CD14-positive monocyte (primary cell): ENCODE measurements at regions not wholly inside any gene's neighbourhood (a gene's known extent, or its start where the extent isn't known, plus 50 kb on each side); places are given as distances from the start of the nearest gene placed in this dataset.

Experiments used
- DNase-seq, 3 donors: peaks; one replicate each; pipeline ENCODE4 v3.0.0-alpha.2; 2011 to 2022
- H2AFZ ChIP-seq: 2 replicates; pipeline ENCODE4 v1.6.0; 2012; ENCODE audit warnings: mild to moderate bottlenecking, low read depth, low read length, inconsistent platforms; ENCODE audit not compliant: insufficient read depth, poor library complexity, severe bottlenecking
- H3K27ac ChIP-seq, 2 donors: 1 replicate in 1 of 2; 2 replicates in 1 of 2; pipeline ENCODE4 v1.5.1; 2012 to 2013; ENCODE audit warnings: low read length in 2 of 2, control low read depth in 1 of 2, inconsistent platforms in 1 of 2, low read depth in 1 of 2, mild to moderate bottlenecking in 1 of 2
- H3K27me3 ChIP-seq, 2 donors: one replicate each; pipeline versions ENCODE4 v1.6.0 to v1.6.1; 2011 to 2013; ENCODE audit warnings: low read length in 2 of 2; ENCODE audit not compliant: control insufficient read depth in 2 of 2, insufficient read depth in 2 of 2
- H3K36me3 ChIP-seq, 2 donors: replicated peaks in 1 of 2; 1 replicate in 1 of 2; 2 replicates in 1 of 2; pipeline versions ENCODE4 v1.5.1 to v1.6.1; 2012 to 2013; ENCODE audit warnings: low read length in 2 of 2, control low read depth in 1 of 2, inconsistent platforms in 1 of 2, mild to moderate bottlenecking in 1 of 2; ENCODE audit not compliant: insufficient read depth in 2 of 2, control insufficient read depth in 1 of 2
- H3K4me1 ChIP-seq, 2 donors: 1 replicate in 1 of 2; 2 replicates in 1 of 2; pipeline versions ENCODE4 v1.5.1 to v1.6.1; 2012 to 2013; ENCODE audit warnings: low read length in 2 of 2, control low read depth in 1 of 2, inconsistent platforms in 1 of 2, mild to moderate bottlenecking in 1 of 2, moderate library complexity in 1 of 2; ENCODE audit not compliant: insufficient read depth in 2 of 2, control insufficient read depth in 1 of 2
- H3K4me2 ChIP-seq: replicated peaks from 2 replicates; pipeline ENCODE3; 2012; ENCODE audit warnings: low read length, moderate library complexity, mild to moderate bottlenecking; ENCODE audit not compliant: poor library complexity, severe bottlenecking; ENCODE audit errors: extremely low read depth
- H3K4me3 ChIP-seq, 3 experiments: fragments of 200-600 bp in 1 of 3; sonication (generic) in 1 of 3; replicated peaks in 1 of 3; 1 replicate in 2 of 3; 2 replicates in 1 of 3; pipeline ENCODE4 v1.5.1; 2011 to 2013; ENCODE audit warnings: low read length in 3 of 3, mild to moderate bottlenecking in 3 of 3, control low read depth in 2 of 3, low read depth in 2 of 3, inconsistent platforms in 1 of 3, moderate library complexity in 1 of 3
- H3K79me2 ChIP-seq: 2 replicates; pipeline ENCODE4 v1.6.0; 2012; ENCODE audit warnings: mild to moderate bottlenecking, control low read depth, inconsistent platforms, low read length, moderate library complexity; ENCODE audit not compliant: insufficient read depth
- H3K9ac ChIP-seq: 2 replicates; pipeline ENCODE4 v1.6.0; 2017; ENCODE audit warnings: low read length, mild to moderate bottlenecking; ENCODE audit not compliant: insufficient read depth, poor library complexity, severe bottlenecking
- H3K9me3 ChIP-seq, 2 donors: replicated peaks in 1 of 2; 1 replicate in 1 of 2; 2 replicates in 1 of 2; pipeline versions ENCODE4 v1.5.1 to v1.6.1; 2012 to 2013; ENCODE audit warnings: low read length in 2 of 2, control low read depth in 1 of 2; ENCODE audit not compliant: control insufficient read depth in 1 of 2, insufficient read depth in 1 of 2
- H4K20me1 ChIP-seq: 2 replicates; pipeline ENCODE4 v1.6.0; 2012; ENCODE audit warnings: mild to moderate bottlenecking, low read length, control low read depth, moderate library complexity; ENCODE audit not compliant: insufficient read depth
- H3K27ac Mint-ChIP-seq, 7 donors: one replicate each; pipeline ENCODE4 v1.8.0; 2020; ENCODE audit warnings: mild to moderate bottlenecking in 7 of 7, mixed read lengths in 7 of 7, moderate library complexity in 6 of 7, inconsistent platforms in 2 of 7
- H3K27me3 Mint-ChIP-seq, 3 donors: one replicate each; pipeline ENCODE4 v1.8.0; 2021 to 2022; ENCODE audit warnings: low read depth in 3 of 3, mild to moderate bottlenecking in 3 of 3, mixed read lengths in 3 of 3, moderate library complexity in 3 of 3, inconsistent platforms in 1 of 3
- H3K36me3 Mint-ChIP-seq, 2 donors: one replicate each; pipeline ENCODE4 v1.8.0; 2020; ENCODE audit warnings: mixed read lengths in 2 of 2, inconsistent platforms in 1 of 2, mild to moderate bottlenecking in 1 of 2
- H3K4me1 Mint-ChIP-seq: one replicate; pipeline ENCODE4 v1.8.0; 2020; ENCODE audit warnings: mild to moderate bottlenecking, mixed read lengths
- H3K4me3 Mint-ChIP-seq, 2 donors: one replicate each; pipeline ENCODE4 v1.8.0; 2020; ENCODE audit warnings: mild to moderate bottlenecking in 2 of 2, mixed read lengths in 2 of 2, moderate library complexity in 1 of 2
- H3K9me3 Mint-ChIP-seq, 7 donors: one replicate each; pipeline ENCODE4 v1.8.0; 2020 to 2022; ENCODE audit warnings: mixed read lengths in 7 of 7, mild to moderate bottlenecking in 6 of 7, moderate library complexity in 6 of 7, inconsistent platforms in 2 of 7
- WGBS: methylation state at CpG from one replicate; pipeline ENCODE4 v1.1.5; 2013; ENCODE audit warnings: missing lambda C conversion rate; ENCODE audit not compliant: insufficient coverage; 5-methylcytosine and 5-hydroxymethylcytosine counted together
- intact Hi-C, 2 donors: fragments of 100-400 bp; cut with micrococcal nuclease; formaldehyde crosslinking; loops; one replicate each; pipeline versions ENCODE4 v1.15.0 to v1.15.1; 2023
- TF ChIP-seq, protein P1 (sequence below): fragments of 200-600 bp; IDR thresholded peaks from one replicate; pipeline ENCODE4 v1.8.0; 2022; ENCODE audit warnings: antibody characterized with exemption, mild to moderate bottlenecking

DNA sequence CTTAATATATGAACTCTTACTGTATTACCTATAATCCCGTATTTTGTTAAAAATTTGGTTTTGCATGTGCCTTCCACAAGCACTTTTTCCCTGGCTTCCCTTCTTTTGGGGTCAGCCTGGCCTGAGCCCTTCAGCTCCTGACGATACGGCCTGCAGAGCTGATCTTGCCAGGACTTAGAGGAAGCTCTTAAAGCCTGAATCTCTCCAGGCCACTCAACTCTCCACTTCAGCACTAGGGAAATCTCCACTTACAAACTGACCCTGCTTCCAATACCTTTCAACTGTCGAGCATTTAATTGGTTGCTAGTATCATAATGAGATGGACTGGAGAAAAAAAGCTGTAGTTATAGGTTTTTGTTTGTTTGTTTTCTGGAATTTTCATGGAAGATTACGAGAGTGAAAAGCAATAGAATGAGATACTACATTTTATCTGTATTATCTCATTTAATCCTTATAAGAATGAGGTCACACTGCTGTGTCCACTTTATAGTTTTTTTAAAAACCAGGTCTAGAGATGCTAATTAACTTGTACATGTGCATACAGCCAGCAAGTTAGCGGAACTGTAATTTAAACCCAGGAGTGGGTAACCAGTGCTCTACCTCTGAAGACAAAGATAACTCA is 54.8 kb downstream of the ZBTB38 start:
- H3K79me2 ChIP-seq: no peaks in the 10 kb centered on the region
- Mint-ChIP-seq H3K4me3 (no peak overlapping the region), H3K36me3 (peaks cover 29 to 30% of the 10 kb centered on the region in 2 donors), H3K27me3 (peaks cover 0 to 2% (median 0%) of the 10 kb centered on the region in 3 donors), H3K9me3 (peaks cover 3 to 14% (median 6%) of the 10 kb centered on the region in 7 donors), H3K4me1 (peaks cover 12% of the 10 kb centered on the region), H3K27ac (peak overlapping the region in 1 of 7 donors; percentile 50)
- H3K27ac ChIP-seq: no peak overlapping the region
- no peaks in the 10 kb centered on the region for H3K27me3 ChIP-seq
- WGBS: 96% methylated on average over 3 of the region's 6 CpGs
- TF ChIP-seq, protein P1, sequence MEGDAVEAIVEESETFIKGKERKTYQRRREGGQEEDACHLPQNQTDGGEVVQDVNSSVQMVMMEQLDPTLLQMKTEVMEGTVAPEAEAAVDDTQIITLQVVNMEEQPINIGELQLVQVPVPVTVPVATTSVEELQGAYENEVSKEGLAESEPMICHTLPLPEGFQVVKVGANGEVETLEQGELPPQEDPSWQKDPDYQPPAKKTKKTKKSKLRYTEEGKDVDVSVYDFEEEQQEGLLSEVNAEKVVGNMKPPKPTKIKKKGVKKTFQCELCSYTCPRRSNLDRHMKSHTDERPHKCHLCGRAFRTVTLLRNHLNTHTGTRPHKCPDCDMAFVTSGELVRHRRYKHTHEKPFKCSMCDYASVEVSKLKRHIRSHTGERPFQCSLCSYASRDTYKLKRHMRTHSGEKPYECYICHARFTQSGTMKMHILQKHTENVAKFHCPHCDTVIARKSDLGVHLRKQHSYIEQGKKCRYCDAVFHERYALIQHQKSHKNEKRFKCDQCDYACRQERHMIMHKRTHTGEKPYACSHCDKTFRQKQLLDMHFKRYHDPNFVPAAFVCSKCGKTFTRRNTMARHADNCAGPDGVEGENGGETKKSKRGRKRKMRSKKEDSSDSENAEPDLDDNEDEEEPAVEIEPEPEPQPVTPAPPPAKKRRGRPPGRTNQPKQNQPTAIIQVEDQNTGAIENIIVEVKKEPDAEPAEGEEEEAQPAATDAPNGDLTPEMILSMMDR: no peak
- intact Hi-C loops: no loop called here
- H3K4me1 ChIP-seq: peaks cover 8 to 13% of the 10 kb centered on the region in 2 donors
- H3K36me3 ChIP-seq: peaks cover 2 to 22% of the 10 kb centered on the region in 2 donors
- H2AFZ ChIP-seq: no peak overlapping the region
- no peak for DNase-seq
- H3K9me3 ChIP-seq: peaks cover 0 to 7% of the 10 kb centered on the region in 2 donors
- H4K20me1 ChIP-seq: no peaks in the 10 kb centered on the region
- no peak overlapping the region for H3K4me2 ChIP-seq
- H3K4me3 ChIP-seq: no peak overlapping the region
- no peak overlapping the region for H3K9ac ChIP-seq

- H3K9me3 Mint-ChIP-seq: no peaks in the 10 kb centered on the region
- H3K27ac Mint-ChIP-seq: peak overlapping the region in 1 of 7 donors; percentile 35
- H3K4me1 ChIP-seq: peaks cover 8 to 13% of the 10 kb centered on the region in 2 donors
- H3K27me3 Mint-ChIP-seq: no peaks in the 10 kb centered on the region
- H3K27ac ChIP-seq: peak overlapping the region in 1 of 2 donors; percentile 1
- H4K20me1 ChIP-seq: no peaks in the 10 kb centered on the region
- H3K4me3 ChIP-seq: no peak overlapping the region
- H3K4me3 Mint-ChIP-seq: no peak overlapping the region
- no peak overlapping the region for H2AFZ ChIP-seq
- peaks cover 12% of the 10 kb centered on the region for H3K4me1 Mint-ChIP-seq
- no peak for DNase-seq
- intact Hi-C loops: no loop called here
- peak overlapping the region; percentile 21 for H3K9ac ChIP-seq
- no peaks in the 10 kb centered on the region for H3K9me3 ChIP-seq
- H3K79me2 ChIP-seq: no peaks in the 10 kb centered on the region
- H3K27me3 ChIP-seq: no peaks in the 10 kb centered on the region
- H3K36me3 ChIP-seq: peaks cover 2 to 19% of the 10 kb centered on the region in 2 donors
- peaks cover 29 to 32% of the 10 kb centered on the region in 2 donors for H3K36me3 Mint-ChIP-seq
- H3K4me2 ChIP-seq: no peak overlapping the region
- TF ChIP-seq, protein P1: no peak
- WGBS: 94% methylated on average over 3 of the region's 6 CpGs
Measured at GRCh38 chr3:141425523-141426233, 57.4 kb downstream of the ZBTB38 start.
